ENCODE measurements at regions not wholly inside any gene's neighbourhood (a gene's known extent, or its start where the extent isn't known, plus 50 kb on each side); places are given as distances from the start of the nearest gene placed in this dataset.

DNA sequence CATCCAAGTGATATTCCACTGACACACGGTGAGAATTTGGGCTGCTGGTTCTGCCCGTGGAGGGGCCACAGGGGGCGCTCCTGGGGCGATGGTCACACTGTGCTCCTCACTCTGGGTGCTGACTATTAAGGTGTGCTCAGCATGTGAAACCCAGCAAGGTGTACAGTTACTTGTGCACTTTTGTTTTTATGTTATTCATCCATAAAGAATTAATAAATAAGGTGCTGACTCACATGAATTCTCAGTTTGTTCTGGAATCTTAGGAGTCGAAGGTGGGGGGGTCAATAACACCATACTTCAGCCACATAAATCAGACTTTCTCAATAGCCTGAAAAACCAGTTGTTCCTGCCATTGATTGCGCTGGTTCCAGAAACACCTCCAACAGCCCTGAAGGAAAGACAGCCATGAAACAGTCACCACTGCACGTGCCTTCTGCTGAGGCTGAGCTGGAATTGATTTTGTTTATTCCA, 53.5 kb upstream of the SPATA12 start:
- TF ChIP-seq, protein P1, sequence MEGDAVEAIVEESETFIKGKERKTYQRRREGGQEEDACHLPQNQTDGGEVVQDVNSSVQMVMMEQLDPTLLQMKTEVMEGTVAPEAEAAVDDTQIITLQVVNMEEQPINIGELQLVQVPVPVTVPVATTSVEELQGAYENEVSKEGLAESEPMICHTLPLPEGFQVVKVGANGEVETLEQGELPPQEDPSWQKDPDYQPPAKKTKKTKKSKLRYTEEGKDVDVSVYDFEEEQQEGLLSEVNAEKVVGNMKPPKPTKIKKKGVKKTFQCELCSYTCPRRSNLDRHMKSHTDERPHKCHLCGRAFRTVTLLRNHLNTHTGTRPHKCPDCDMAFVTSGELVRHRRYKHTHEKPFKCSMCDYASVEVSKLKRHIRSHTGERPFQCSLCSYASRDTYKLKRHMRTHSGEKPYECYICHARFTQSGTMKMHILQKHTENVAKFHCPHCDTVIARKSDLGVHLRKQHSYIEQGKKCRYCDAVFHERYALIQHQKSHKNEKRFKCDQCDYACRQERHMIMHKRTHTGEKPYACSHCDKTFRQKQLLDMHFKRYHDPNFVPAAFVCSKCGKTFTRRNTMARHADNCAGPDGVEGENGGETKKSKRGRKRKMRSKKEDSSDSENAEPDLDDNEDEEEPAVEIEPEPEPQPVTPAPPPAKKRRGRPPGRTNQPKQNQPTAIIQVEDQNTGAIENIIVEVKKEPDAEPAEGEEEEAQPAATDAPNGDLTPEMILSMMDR (IDR thresholded peaks at IDR 0.05; ENCODE audit: borderline replicate concordance, extremely low read depth, low read length, poor library complexity, severe bottlenecking), result peak; percentile 14
- no peak for TF ChIP-seq EZH2 (IDR thresholded peaks at IDR 0.05; ENCODE audit: borderline replicate concordance, low read depth, low read length, severe bottlenecking)
